ENCODE measurements at regions not wholly inside any gene's neighbourhood (a gene's known extent, or its start where the extent isn't known, plus 50 kb on each side); places are given as distances from the start of the nearest gene placed in this dataset.
"Not testable (repeated sequence)": the region's sequence is repeated elsewhere in the genome, so short reads cannot be mapped to it uniquely, and the experiment has no call there.

DNA sequence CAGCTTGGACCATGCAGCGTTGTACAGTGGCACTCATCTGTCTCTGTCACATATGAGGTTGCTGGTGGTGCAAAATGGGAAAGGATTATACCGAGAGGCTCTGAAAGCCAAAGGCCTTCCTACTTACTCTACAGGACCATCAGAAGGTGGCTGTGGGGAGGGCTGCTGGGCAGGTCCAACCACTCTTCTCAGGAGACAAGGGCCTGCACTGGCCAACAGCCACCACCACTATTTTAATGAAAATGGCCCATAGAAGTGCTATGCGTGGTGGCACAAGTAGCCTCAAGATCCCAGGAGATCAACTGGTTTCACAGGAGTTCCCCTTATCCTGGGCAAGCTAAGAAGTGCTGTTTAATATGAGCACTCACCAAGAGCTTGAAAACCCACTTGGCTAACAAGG, 52.3 kb downstream of the MRPL57 start:
- no peak for DNase-seq

DNA sequence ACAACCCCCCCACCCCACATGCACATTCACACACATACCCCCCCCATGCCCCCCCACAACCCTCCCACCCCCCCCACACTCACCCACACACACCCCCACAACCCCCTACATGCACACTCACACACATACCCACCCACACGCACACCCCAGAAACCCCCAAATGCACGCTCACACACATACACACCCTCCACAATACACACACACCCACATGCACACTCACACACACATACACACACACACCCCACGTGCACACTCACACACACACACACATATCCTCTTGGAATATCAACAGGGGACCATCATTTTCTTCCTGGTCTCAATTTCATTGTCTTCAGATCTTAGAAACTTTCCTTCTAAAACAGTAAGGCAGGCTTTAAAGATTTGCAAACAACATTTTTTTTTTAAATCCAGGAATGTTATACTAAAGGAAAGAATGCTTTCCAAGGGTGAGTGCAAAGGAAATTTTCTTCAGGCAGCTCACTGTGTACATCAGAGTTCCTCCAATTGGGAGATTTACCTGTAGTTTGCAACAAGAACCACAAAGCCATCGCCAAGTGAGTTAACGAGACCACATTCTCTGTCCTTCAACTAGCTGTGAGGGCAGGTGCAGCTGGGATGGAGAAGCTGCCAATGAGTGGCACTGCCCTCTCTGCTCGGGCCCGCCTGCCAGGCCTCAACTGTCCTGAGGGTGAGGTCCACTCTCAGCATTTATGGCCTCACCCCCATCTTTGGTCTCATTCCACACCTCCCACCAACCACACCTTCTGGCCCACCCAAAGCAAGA, 53.0 kb downstream of the MRPL57 start:
- DNase-seq = no peak

DNA sequence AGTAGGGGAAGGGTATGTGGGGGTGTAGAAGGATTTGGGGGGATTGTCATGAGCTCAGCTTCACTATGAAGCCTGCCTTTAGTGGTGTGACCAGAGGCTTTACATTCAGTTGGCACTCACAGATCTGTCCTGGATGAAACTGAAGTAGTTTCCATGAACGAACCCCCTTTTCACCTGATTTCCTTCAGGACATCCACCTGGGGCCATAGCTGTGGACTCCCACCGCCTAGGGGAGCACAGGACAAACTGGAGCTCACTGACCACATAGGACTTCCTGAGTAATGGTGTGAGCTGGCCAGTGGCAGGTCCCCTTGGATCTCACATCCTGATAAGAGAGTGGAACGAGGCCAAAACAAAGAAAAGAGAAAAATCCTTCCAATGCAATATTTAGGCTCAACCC, 54.1 kb downstream of the MRPL57 start:
- DNase-seq = no peak

DNA sequence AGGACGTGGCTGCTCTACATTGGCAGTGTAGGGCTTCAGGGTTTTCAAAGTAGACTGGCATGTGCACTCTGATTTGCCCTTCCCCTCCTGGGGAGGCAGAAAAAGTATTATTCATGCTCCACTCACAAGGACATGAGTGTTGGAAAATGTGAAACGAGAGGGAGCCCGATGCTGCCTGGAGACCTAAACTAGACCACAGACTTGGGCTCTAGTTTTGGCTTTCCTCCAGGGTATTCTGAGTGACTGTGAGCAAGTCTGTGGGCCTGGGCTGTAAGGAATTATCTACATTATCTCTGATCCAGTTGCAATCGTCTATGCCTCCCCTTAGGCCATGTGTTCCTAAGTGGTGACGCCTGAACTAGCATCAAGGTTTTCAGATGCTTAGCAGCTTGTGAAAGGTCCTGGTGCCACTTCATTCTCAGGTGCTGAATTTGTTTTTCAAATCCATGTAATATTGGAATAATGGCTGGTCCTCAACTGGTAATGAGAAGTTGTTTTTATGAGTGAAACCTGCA, 55.0 kb downstream of the MRPL57 start:
- no peak for DNase-seq

DNA sequence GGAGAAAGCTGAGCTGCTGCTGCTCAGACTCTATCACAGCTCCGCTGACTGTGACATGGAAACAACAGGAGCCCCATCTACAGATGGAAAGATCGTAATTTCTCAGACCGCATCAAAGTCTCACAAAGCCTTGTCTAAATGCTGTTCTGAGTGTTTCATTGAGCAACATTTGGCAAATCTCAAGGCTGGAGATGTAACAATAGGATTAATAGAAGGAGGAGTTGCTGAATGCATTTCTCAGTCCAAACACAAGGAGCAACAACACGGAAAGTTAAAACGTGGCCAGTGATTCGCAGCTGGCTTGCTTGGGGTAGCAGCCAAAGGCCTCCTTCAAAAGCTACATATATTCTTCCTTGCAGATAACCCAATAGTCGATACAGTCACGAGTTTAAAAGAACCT, 55.7 kb downstream of the MRPL57 start:
- no peak for DNase-seq

DNA sequence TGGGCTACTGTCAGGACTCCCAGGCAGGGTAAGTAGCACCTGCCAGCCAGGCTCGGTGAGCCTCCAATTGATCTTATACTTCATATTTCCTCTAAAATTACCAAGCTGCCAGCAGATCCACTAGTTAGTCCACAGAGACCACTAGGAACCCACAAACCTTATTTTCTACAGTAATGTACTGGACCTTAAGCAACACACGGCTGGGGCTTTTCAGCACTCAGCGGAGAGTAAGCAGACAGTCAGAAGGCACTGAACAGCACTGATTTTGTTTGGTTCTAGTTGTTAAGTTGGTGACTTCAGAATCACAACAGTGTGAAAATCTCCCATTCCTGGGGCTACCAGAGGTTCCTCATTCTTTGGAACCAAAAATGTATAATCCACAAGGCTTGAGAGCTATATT, 56.1 kb downstream of the MRPL57 start:
- DNase-seq = no peak

DNA sequence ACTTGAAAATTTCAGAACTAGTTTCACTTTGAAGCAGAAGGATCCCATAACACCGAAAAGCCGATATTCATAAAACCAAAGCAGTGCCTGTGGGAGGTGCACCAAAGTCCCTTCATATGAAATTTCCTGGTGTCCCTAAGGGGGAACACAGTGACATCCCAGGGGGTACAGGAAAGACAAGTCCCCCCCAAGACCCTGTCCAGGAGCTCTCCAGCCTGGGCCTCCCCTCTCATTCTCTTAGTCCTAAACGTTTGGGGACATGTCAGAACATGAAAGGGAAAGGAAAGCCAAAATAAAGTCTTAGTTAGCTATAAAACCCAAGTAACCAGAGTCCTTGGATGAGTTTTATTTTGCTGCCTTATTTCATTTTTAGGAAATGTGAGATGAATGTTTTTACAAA, 56.6 kb downstream of the MRPL57 start:
- no peak for DNase-seq

DNA sequence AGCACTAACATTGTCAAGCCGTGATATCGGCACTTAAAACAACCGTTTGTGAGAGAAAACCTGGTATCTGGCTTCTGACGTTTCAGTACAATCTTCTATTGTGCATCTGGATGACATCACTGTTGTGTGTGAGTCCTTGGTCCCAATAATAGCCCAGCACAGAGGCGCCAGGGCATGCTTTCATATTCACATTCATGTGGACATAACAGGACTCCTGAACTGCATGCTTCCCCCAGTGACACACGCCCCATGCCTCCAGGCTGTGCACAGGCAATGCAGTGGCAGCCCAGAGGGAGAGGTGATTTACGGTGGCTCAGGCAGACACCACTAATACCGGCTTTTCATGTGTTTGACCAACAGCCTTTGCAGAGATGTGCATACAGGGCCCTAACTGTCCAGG, 58.1 kb downstream of the MRPL57 start:
- no peak for DNase-seq

DNA sequence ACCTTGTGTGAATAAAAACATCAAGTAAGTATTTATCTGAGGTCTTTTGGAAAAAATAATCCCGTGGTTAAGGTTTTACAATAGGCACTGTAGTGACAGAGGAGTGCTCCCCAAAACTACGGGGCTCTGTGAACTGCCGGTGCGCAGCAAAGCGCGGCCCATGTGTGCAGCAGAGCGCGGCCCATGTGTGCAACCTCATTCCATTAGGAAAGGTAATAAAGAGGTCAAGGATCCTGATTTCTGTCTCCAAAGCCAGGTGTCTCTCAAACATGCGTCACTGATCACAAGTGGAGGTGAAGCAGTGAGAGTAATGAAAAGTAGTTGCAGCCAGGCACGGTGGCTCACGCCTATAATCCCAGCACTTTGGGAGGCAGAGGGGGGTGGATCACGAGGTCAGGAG, 58.7 kb downstream of the MRPL57 start:
- no peak for DNase-seq

DNA sequence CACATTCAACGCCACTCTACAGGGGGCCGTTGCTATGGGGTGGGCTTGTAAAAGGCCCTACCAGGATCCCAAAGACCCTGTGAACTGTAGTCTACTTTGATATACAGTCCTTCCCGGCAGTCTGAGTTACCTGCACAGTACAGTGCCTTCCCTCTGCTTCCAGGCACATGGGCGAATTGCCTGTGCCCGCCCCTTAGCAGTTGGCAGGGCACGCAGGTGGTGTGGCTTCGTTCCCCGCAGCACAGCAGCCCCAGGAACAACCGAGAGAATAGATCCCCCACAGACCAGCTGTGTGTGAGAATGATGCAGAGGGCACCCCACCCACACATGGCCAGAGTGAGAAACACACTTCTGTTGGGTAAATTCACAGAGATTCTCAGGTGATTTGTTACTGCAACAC, 60.6 kb downstream of the MRPL57 start:
- DNase-seq = no peak

DNA sequence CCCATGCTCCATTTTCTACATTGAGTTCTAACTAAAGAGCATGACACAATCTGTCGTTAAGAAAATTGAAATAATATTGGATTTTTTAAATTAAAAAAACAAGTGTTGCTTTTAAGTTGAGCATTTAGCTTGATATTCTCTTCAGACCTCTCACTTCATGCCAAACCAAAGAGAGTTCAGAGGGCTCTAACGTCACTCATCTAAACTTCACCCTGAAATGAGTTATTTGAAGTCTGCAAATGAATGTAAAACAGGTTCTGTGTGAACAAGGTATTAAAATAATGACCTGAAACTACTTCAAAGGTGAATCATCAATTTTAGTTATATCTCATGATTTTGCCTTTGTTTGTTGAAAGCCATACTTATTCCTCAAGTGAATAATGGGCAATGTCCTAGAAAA, 61.8 kb downstream of the MRPL57 start:
- no peak for DNase-seq

DNA sequence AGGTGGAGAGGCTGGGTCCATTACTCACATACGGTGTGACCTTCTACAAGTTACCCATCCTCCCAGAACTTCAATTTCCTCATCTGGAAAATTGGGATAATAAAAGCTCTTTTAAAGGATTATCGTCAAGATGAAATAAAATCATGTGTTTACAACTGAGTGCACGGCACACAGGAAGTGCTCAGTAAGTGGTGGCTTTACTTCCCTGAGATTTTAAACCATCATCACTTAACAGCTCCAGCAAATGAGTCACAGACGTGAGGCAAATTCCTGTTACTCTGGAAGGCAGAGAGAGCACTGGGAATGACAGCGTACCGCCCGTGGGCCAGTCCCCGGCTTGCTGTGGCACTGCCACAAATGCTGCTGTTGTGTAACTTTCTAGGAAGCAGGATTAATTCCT, 64.1 kb downstream of the MRPL57 start:
- no peak for DNase-seq

DNA sequence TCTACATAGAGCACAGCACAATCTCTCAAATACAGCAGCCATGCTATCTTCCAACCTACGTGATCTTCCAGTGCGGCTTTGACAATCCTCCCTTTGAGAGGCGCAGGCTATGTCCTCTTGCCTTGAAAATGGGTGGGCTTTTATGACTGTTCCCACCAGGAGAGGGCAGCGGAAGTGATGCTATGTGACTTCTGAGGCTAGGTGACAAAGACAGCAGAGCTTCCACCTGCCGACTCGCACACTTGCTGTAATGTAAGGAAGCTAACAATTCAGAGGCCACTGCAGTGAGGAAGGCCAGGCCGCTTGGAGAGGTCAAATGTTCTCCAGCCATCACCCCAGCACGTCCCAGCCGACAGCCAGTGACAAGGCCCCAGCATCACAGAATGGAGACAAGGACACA, 65.8 kb downstream of the MRPL57 start:
- no peak for DNase-seq

DNA sequence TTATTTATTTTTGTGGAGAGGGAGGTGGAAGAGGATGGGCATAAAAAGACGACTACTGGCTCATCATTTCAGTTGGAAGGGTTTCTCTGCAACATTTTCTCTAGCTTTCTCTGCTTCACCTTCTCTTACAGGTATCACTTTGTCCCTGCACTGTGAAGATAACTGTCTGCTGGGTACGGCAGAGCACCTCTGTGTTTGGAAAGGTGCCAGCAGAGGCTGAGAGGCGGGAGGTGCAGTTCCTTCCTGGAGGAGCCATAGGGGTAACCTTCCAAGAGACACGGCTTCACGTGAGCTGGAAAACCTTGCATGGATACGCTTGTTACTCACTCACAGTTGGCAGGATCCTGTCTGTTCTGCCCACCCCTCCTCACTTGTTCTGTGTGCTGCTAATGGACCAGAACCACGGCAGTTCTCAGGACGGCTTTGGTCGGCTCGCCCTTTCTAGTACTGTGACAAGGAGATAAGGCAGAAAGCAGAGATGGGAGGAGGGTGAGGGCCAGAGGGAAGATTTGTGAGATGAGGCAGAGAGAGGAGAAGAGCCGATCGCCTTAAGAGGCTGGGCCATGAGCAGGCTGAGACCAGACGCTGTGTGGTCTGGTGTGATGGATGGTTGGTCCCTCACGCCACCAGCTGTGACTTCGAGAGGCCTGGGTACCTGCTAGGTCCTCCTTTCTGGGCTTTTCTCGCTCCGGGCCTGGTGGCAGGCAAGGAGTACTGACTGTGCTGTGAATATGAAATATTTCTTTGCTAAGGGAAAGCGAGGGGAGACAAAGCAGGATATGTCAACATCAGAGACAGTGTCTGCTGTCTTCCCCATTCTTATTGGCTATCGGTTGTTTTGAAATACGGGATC, 66.8 kb downstream of the MRPL57 start:
- DNase-seq = no peak

DNA sequence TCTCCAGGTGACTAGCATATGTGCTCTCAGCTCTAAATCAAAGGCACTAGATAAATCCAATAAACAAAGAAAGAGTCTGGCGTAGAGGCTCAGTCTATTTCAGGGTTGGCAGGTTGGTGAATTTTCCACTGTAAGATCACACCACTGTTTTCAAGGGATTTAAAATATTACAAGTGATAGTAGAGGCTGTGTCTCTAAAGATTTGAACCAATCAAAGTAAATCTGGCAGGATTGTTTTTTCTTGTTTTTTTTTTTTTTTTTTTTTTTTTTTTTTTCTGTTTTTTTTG, 67.4 kb downstream of the MRPL57 start:
- DNase-seq = not testable (repeated sequence)

DNA sequence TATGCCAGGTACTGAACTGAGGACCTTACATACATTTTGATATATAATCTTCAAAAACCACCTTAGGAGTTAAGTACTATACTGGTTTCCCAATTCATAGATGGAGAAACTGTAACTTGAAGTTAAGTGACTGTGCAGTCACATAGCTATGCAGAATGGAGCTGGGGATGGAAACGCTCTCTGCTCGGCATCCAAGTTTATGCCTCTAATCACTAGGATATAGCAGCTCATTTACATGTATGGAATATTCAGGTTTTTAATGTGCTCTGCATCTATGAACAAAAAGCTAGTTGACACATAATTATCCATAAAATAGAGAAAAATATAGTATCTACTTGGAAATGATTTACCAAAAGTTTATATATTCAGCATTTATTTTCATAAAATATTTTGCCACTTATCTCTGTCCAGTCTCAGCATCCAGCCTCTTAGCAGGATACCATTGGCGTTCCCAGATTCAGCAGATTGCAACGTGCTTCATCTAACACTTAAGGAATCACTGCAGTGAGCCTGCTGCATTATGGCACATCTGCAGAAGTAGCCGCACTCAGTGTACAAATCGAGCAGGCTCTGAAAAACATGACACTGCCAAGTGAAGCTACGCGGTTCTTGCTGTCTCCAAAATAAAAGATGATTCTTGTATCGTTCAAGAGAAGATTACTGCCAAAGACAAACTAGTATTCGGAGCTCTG, 70.4 kb downstream of the MRPL57 start:
- no peak for DNase-seq

DNA sequence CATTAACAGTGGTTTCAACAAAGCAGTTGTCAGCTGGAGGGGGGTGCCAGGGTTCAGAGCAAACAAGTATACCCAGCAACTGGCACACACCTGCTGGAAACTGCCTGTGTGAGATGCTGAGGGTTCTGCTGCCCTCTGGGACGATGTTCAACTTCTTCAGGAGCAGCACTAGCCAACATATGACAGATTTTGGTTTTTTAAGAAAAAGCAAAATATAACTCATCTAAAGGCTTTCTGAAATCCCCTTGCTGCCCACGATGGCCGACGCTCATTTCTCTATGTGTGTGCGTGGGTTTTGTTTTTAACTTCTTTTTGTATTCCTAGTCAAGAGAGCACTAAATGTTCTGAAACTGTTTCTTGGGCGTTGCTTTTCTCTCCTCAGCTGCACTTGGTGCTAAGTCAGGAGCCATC, 79.9 kb downstream of the MRPL57 start:
- DNase-seq = no peak

DNA sequence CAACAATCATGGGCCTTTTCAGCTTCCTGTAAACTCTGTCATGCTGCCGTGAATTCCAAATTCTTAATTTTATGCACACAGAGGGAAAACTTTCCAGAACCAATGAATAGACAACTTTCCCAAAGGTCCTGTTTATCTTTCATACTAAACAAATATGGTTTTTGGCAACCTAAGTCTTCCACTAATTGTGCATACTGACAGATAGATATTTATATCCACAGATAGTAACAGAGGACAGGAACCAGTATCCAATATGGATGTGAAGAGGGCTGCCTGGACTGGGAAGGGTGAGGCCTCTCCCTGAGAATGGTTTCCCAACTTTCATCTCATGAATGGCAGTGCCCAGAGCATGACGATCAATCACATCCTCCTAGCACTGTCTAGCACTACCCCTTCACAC, 80.4 kb downstream of the MRPL57 start:
- DNase-seq = no peak

DNA sequence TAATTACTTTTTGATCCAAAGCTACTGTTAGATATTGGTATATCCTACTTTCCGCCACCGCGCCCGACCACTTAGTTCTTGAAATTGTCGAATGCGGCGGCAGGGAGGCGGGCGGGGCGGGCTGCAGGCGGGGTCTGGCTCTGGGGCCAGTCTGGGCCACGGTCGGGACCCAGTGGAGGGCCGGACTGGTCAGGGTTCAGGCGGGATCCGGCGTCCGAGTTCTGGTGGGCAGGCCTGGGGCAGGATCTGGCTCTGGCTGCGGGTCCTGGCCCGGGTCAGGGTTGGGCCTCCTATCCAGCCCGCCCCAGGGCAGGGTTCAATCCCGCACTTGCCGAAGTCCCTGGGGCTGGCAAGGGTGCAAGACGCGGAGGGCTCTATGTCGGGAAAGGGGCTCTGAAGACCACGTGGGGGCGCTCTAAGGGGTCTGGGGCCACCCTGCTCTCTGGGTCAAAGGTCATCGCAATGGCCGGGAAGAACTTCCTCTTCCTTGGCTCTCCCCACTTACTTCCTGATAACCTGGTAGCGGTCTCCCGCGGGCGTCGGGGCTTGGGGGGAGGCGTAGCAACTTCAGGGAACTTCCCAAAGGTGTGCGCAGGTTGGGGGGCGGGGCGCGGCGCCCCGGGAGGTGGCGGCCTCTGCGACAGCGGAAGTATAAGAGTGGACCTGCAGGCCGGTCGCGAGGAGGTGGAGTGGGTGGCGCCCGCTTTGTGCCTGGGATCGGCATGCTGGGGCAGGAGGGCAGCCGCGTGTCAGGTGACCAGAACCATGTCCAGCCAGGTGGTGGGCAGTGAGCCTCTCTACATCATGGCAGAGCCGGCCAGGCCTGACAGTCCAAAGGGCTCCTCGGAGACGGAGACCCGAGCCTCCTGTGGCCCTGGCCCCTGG, 83.4 kb downstream of the MRPL57 start:
- no peak for DNase-seq

DNA sequence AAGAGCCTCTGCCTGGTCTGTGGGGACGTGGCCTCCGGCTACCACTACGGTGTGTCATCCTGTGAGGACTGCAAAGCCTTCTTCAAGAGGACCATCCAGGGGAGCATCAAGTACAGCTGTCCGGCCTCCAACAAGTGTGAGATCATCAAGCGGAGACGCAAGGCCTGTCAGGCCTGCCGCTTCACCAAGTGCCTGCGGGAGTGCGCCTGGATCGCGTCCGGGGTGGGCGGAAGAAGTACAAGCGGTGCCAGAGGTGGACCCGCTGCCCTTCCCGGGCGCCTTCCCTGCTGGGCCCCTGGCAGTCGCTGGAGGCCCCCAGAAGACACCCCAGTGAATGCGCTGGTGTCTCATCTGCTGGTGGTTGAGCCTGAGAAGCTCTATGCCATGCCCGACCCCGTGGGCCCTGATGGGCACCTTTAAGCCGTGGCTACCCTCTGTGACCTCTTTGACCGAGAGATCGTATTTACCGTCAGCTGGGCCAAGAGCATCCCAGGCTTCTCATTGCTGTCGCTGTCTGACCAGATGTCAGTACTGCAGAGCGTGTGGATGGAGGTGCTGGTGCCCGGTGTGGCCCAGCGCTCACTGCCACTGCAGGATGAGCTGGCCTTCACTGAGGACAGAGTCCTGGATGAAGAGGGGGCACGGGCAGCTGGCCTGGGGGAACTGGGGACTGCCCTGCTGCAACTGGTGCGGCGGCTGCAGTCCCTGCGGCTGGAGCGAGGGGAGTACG, 84.3 kb downstream of the MRPL57 start:
- not testable (repeated sequence) for DNase-seq

DNA sequence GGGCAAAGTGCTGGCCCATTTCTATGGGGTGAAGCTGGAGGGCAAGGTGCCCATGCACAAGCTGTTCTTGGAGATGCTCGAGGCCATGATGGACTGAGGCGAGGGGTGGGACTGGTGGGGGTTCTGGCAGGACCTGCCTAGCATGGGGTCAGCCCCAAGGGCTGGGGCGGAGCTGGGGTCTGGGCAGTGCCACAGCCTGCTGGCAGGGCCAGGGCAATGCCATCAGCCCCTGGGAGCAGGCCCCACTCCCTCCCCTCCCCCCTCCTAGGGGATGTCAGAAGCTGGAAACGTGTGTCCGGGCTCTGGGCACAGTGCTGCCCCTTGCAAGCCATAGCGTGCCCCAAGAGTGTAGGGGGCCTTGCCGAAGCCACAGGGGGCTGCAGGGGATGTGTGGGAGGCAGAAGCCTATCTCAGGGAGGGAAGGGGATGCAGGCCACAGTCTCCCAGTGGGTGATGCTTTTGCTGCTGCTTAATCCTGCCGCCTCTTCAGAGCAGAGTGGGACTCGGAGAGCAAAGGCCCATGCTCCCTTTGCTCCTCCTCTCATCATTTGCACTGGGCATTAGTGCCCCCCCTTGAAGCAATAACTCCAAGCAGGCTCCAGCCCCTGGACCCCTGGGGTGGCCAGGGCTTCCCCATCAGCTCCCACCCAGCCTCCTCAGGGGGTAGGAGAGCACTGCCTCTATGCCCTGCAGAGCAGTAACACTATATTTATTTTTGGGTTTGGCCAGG, 85.2 kb downstream of the MRPL57 start:
- DNase-seq = not testable (repeated sequence)

Measured in GDM1 (cell line).